SJCRH30 (cell line): ENCODE measurements at regions not wholly inside any gene's neighbourhood (a gene's known extent, or its start where the extent isn't known, plus 50 kb on each side); places are given as distances from the start of the nearest gene placed in this dataset.
A peak's percentile ranks its signal among the peaks of the same experiment; 100 is the strongest.

ENCODE experiments used
- DNase-seq, 2 experiments: peaks; one replicate each; pipeline ENCODE4 v3.0.0-alpha.2; 2015 to 2020
- H3K27ac ChIP-seq: fragments of 250-450 bp; sonication (Bioruptor Pico); 2 replicates; pipeline ENCODE4 v1.5.1; 2020; ENCODE audit warnings: mild to moderate bottlenecking, moderate library complexity
- H3K27me3 ChIP-seq: fragments of 250-450 bp; sonication (Bioruptor Pico); 2 replicates; pipeline ENCODE4 v1.5.1; 2020; ENCODE audit warnings: mild to moderate bottlenecking, moderate library complexity
- H3K36me3 ChIP-seq: fragments of 250-450 bp; sonication (Bioruptor Pico); 2 replicates; pipeline ENCODE4 v1.5.1; 2020; ENCODE audit warnings: mild to moderate bottlenecking, moderate library complexity
- H3K4me1 ChIP-seq: fragments of 250-450 bp; sonication (Bioruptor Pico); 2 replicates; pipeline ENCODE4 v1.5.1; 2020; ENCODE audit warnings: mild to moderate bottlenecking, moderate library complexity
- H3K4me3 ChIP-seq: fragments of 250-450 bp; sonication (Bioruptor Pico); 2 replicates; pipeline ENCODE4 v1.5.1; 2020; ENCODE audit warnings: mild to moderate bottlenecking, moderate library complexity
- H3K9me3 ChIP-seq: fragments of 250-450 bp; sonication (Bioruptor Pico); replicated peaks from 2 replicates; pipeline ENCODE4 v1.5.1; 2020; ENCODE audit warnings: mild to moderate bottlenecking, moderate library complexity

DNA sequence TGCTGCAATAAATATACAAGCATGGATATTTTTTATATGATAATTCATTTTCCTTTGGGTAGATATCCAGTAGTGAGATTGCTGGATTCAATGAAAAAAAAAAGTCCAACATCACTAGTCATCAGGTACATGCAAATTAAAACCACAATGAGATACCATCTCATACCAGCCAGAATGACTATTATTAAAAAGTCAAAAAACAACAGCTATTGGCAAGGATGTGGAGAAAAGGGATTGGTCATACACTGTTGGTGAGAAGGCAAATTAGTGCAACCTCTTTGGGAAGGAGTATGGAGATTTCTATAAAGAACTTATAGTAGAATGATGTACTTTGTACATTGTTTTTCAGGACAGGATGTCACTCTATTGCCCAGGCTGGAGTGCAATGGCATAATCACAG lies 531.2 kb upstream of the MGAT4C start:
- Histone ChIP-seq H3K27ac (no peak overlapping the region), H3K4me3 (no peak overlapping the region), H3K4me1 (no peaks in the 10 kb centered on the region), H3K27me3 (no peaks in the 10 kb centered on the region), H3K9me3 (no peaks in the 10 kb centered on the region), H3K36me3 (no peaks in the 10 kb centered on the region)
- DNase-seq: no peak

GRCh38 chr12:86777325-86777724 lies 521.1 kb upstream of the MGAT4C start:
- no peak for DNase-seq
- Histone ChIP-seq H3K27ac (no peak overlapping the region), H3K27me3 (no peaks in the 10 kb centered on the region), H3K36me3 (no peaks in the 10 kb centered on the region), H3K4me1 (no peaks in the 10 kb centered on the region), H3K9me3 (no peaks in the 10 kb centered on the region), H3K4me3 (no peak overlapping the region)

GRCh38 chr12:86774841-86775388 lies 518.7 kb upstream of the MGAT4C start:
- no peaks in the 10 kb centered on the region for H3K27me3 ChIP-seq
- no peaks in the 10 kb centered on the region for H3K9me3 ChIP-seq
- H3K4me1 ChIP-seq: no peaks in the 10 kb centered on the region
- no peak for DNase-seq
- no peak overlapping the region for H3K4me3 ChIP-seq
- H3K27ac ChIP-seq: no peak overlapping the region
- no peaks in the 10 kb centered on the region for H3K36me3 ChIP-seq

GRCh38 chr12:86772696-86773095 lies 516.5 kb upstream of the MGAT4C start:
- Histone ChIP-seq H3K4me1 (no peaks in the 10 kb centered on the region), H3K9me3 (no peaks in the 10 kb centered on the region), H3K4me3 (no peak overlapping the region), H3K27ac (no peak overlapping the region), H3K27me3 (no peaks in the 10 kb centered on the region), H3K36me3 (no peaks in the 10 kb centered on the region)
- DNase-seq: no peak

DNA sequence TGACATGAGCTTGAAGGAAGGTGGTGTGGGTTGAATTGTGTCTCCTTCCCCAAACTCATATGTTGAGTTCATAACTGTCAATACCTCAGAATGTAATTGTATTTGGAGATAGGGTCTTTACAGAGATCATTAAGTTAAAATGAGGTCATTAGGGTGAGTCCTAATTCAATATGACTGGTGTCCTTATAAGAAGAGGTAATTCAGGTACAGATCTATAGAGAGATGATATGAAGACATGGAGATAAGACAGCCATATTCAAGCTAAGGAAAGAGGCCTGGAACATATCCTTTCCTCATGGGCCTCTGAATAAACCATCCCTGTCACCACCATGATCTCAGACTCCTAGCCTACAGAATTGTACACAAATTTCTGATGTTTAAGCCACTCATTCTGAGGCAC lies 514.7 kb upstream of the MGAT4C start:
- H3K4me3 ChIP-seq: no peak overlapping the region
- no peak overlapping the region for H3K27ac ChIP-seq
- no peaks in the 10 kb centered on the region for H3K36me3 ChIP-seq
- H3K4me1 ChIP-seq: no peaks in the 10 kb centered on the region
- H3K9me3 ChIP-seq: no peaks in the 10 kb centered on the region
- H3K27me3 ChIP-seq: no peaks in the 10 kb centered on the region
- DNase-seq: no peak

DNA sequence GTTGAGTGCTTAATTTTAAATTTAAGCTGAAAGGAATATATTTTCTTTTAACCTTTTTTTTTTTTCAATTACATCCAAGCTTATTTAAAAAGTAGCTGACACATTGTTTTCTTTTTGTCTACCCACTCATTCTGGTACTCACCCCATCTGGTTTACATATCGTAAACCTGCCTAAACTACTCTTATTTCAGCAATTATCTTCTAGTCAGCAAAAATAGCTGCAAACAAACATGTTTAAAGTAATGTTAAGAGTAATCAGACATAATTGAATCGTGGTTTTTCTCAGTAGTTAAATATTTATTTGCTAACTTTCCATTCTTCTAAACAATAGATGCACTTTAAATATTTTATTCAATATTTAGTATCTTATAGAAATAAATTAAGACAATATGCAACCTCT lies 492.7 kb upstream of the MGAT4C start:
- H3K27me3 ChIP-seq: 0 out of 2 replicates have a peak, but pooled peaks cover 3% of the 10 kb centered on the region
- no peak for DNase-seq
- no peak overlapping the region for H3K27ac ChIP-seq
- H3K36me3 ChIP-seq: no peaks in the 10 kb centered on the region
- no peaks in the 10 kb centered on the region for H3K4me1 ChIP-seq
- no peak overlapping the region for H3K4me3 ChIP-seq
- H3K9me3 ChIP-seq: no peaks in the 10 kb centered on the region

- 0 out of 2 replicates have a peak, but pooled peaks cover 3% of the 10 kb centered on the region for H3K27me3 ChIP-seq
- no peaks in the 10 kb centered on the region for H3K4me1 ChIP-seq
- no peak overlapping the region for H3K27ac ChIP-seq
- DNase-seq: no peak
- H3K4me3 ChIP-seq: no peak overlapping the region
- H3K36me3 ChIP-seq: no peaks in the 10 kb centered on the region
- H3K9me3 ChIP-seq: no peaks in the 10 kb centered on the region
Observed at GRCh38 chr12:86744547-86745212, 488.5 kb upstream of the MGAT4C start.

GRCh38 chr12:86743875-86744536 lies 487.8 kb upstream of the MGAT4C start:
- Histone ChIP-seq H3K9me3 (no peaks in the 10 kb centered on the region), H3K27me3 (0 out of 2 replicates have a peak, but pooled peaks cover 3% of the 10 kb centered on the region), H3K4me3 (no peak overlapping the region), H3K4me1 (no peaks in the 10 kb centered on the region), H3K36me3 (no peaks in the 10 kb centered on the region), H3K27ac (no peak overlapping the region)
- DNase-seq: no peak

DNA sequence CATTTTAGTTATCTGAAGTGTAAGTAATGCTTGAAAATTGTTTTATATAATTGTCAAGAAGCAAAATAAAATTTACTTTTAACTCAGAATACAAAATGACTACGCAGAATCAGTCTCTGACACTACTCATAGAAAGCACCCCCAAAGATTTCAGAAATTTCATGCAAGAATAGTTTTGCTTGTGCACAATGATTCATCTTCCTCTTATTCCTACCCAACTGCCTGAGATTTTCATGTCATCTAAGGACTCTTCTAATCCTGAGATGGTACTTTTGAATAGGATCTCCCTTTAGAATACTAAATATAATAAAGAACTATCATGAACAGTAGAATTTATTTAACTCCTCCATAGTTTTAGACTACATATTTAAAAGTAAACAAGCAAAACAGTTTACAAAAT lies 485.3 kb upstream of the MGAT4C start:
- Histone ChIP-seq H3K4me1 (no peaks in the 10 kb centered on the region), H3K27ac (no peak overlapping the region), H3K27me3 (0 out of 2 replicates have a peak, but pooled peaks cover 3% of the 10 kb centered on the region), H3K4me3 (no peak overlapping the region), H3K36me3 (no peaks in the 10 kb centered on the region), H3K9me3 (no peaks in the 10 kb centered on the region)
- no peak for DNase-seq

GRCh38 chr12:86735851-86736250 lies 479.7 kb upstream of the MGAT4C start:
- Histone ChIP-seq H3K27ac (no peak overlapping the region), H3K36me3 (no peaks in the 10 kb centered on the region), H3K4me3 (no peak overlapping the region), H3K27me3 (no peaks in the 10 kb centered on the region), H3K4me1 (no peaks in the 10 kb centered on the region), H3K9me3 (no peaks in the 10 kb centered on the region)
- no peak for DNase-seq

- Histone ChIP-seq H3K27me3 (no peaks in the 10 kb centered on the region), H3K27ac (no peak overlapping the region), H3K9me3 (no peaks in the 10 kb centered on the region), H3K4me3 (no peak overlapping the region), H3K4me1 (no peaks in the 10 kb centered on the region), H3K36me3 (no peaks in the 10 kb centered on the region)
- DNase-seq: no peak
Observed at GRCh38 chr12:86735072-86735471, 478.9 kb upstream of the MGAT4C start.

- Histone ChIP-seq H3K36me3 (no peaks in the 10 kb centered on the region), H3K9me3 (no peaks in the 10 kb centered on the region), H3K4me3 (no peak overlapping the region), H3K27ac (no peak overlapping the region), H3K27me3 (no peaks in the 10 kb centered on the region), H3K4me1 (no peaks in the 10 kb centered on the region)
- no peak for DNase-seq
Observed at GRCh38 chr12:86730233-86730632, 474.0 kb upstream of the MGAT4C start.

DNA sequence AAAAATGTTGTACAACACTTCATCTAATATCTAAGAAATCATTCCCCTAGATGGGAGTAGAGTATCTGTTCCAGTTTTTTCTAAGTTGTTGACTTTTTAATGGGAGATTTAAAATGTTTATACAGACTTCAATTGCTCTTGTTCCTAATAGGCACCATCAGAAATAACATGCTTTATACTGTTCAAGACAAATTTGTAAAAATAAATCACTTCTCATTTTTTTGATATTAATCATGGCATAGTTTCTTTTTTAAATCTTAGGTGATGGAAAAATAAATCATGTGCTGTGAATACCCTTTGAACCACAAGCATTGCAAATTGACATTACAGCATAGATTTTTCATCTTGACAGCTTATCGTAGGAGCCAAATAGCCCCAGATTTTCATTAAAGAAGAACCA lies 473.5 kb upstream of the MGAT4C start:
- no peaks in the 10 kb centered on the region for H3K4me1 ChIP-seq
- H3K4me3 ChIP-seq: no peak overlapping the region
- H3K36me3 ChIP-seq: no peaks in the 10 kb centered on the region
- H3K9me3 ChIP-seq: no peaks in the 10 kb centered on the region
- H3K27ac ChIP-seq: no peak overlapping the region
- DNase-seq: no peak
- H3K27me3 ChIP-seq: no peaks in the 10 kb centered on the region

- no peaks in the 10 kb centered on the region for H3K36me3 ChIP-seq
- no peak overlapping the region for H3K27ac ChIP-seq
- H3K27me3 ChIP-seq: no peaks in the 10 kb centered on the region
- H3K4me1 ChIP-seq: no peaks in the 10 kb centered on the region
- H3K4me3 ChIP-seq: no peak overlapping the region
- DNase-seq: peak in 1 of 2 experiments; percentile 29
- no peaks in the 10 kb centered on the region for H3K9me3 ChIP-seq
Observed at GRCh38 chr12:86727160-86727559, 471.0 kb upstream of the MGAT4C start.

- no peak overlapping the region for H3K4me3 ChIP-seq
- no peaks in the 10 kb centered on the region for H3K4me1 ChIP-seq
- H3K36me3 ChIP-seq: no peaks in the 10 kb centered on the region
- H3K27ac ChIP-seq: no peak overlapping the region
- H3K27me3 ChIP-seq: no peaks in the 10 kb centered on the region
- no peak for DNase-seq
- H3K9me3 ChIP-seq: no peaks in the 10 kb centered on the region
Observed at GRCh38 chr12:86724716-86725115, 468.5 kb upstream of the MGAT4C start.

DNA sequence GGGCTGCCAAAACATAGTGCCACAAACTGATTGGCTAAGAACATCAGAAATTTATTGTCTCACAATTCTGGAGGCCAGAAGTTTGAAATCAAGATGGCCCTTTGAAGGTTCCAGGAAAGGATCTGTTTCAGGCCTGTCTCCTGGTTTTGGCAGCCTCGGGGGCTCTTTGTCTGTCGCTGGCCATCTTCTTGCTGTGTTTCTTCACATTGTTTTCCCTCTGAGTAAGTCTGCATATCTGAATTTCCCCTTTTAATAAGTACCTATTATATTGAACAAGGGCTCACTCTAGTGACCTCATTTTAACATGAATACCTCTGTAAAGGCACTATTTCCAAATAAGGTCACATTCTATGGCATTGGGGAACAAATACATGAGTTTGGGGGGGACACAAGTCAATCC lies 467.1 kb upstream of the MGAT4C start:
- Histone ChIP-seq H3K36me3 (no peaks in the 10 kb centered on the region), H3K9me3 (no peaks in the 10 kb centered on the region), H3K4me3 (no peak overlapping the region), H3K27ac (no peak overlapping the region), H3K4me1 (no peaks in the 10 kb centered on the region), H3K27me3 (no peaks in the 10 kb centered on the region)
- DNase-seq: no peak
